LoVo (cell line): ENCODE measurements at regions not wholly inside any gene's neighbourhood (a gene's known extent, or its start where the extent isn't known, plus 50 kb on each side); places are given as distances from the start of the nearest gene placed in this dataset.

Source experiments
- DNase-seq: peaks from one replicate; pipeline ENCODE4 v3.0.0-alpha.2; 2016; ENCODE audit warnings: low spot score

DNA sequence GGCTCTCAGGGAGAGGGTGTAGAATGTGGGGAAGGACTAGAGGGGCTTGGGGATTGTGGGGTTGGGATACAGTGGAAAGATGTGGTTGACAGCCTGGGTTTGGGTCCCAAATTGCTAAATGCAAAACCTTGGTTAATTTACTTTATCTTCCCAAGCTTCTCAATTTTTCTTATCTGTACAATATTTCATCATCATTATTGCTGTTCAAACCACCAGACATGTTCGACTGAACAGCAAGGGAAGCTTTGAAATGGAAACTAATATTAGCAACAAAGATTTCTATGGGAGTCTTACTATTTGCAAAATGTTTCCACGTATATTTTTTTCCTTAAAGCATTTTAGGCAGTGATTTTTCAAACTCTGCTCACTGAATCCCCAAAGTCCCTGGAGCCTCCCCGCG lies 67.0 kb upstream of the KAZN start:
- DNase-seq: no peak

DNA sequence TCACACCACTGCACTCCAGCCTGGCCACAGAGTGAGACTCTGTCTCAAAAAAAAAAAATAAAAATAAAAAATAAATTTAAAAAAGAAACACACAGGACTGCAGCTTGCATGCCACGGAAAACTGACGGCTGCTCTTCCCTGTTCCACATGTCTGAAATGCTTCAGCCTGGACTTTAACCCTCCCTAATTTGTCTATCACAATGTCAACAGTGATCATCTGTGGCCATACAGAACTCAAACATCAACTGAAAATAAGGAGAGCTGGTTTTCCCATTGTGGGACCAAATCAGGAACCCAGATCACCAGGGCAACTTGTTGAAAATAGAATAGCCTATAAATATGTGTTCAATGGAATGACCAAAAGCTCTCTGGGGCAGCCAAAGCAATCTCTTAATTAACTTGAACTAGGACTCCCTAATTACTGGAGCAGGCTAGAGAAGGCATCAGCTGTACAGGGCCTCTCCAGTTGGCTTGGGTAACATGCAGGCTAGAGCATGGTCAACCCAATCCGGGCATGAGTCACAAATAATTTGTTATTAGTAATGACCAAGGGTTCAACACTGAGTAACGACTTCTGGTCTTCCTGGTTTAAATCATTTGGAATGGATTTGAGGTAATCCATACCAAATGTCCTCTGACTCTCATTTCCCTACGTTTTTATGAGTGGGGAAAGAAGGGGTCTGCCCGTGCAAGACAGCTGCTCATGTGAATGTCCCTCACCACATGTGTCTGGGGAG lies 62.7 kb upstream of the KAZN start:
- DNase-seq: no peak

DNA sequence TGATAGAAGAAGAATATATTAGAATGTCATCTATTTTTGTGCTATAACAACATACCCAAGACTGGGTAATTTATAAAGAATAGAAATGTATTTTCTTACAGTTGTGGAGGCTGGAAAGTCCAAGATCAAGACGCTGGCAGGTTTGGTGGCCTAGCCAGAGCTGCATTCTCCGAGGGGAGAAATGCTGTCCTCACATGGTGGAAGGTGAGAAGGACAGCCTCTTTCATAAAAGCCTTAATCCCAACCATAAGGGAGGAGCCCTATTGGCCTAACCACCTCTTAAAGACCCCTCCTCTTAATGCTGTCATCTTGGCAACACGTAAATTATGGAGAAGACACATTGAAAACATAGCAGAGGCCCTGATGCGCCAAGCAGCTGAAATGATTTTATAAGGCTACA lies 60.1 kb upstream of the KAZN start:
- no peak for DNase-seq

DNA sequence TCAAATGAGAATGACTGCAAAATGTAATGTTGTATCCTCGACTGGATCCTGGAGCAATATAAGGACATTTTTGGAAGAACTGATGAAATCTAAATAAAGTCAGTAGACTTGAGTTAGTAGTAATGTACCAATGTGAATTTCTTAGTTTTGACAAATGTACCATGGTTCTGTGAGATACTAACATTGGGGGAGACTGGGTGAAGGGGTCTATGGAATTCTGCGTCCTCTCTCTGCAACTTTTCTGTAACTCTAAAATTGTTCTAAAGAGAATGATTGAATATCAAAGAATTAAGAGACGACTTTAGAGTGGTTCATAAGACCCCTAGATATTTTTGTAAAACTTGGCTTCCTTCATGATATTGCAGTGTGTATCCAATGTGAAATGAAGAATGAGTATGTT lies 59.2 kb upstream of the KAZN start:
- no peak for DNase-seq

DNA sequence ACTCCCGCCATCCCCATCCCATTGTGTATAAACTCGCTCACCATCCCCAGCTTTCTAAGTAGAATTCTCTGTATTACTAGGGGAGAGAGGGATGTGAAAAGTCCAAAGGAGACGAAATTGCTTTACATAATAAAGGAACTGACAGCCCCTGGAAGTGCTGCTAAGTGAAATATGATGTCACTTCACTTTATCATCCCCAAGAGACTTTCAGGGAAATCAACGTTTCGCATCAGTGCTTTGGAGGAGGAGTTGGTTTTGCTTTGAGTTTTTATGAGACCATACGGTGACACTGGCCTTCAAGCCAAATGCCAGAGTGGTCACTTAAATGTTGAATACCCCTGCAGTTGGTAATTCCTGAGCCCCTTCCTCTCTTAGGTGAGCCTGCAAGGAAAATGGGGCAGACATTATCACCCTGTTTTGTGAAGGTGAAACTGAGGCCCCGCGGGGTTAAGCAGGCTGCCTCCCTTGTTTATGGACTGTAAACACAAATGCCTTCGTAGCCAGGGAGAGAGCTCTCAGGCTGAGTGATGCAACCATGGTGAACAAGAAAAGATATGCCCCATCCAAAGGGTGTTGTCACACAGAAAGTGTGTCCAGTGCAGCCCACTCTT lies 58.4 kb upstream of the KAZN start:
- DNase-seq: no peak

DNA sequence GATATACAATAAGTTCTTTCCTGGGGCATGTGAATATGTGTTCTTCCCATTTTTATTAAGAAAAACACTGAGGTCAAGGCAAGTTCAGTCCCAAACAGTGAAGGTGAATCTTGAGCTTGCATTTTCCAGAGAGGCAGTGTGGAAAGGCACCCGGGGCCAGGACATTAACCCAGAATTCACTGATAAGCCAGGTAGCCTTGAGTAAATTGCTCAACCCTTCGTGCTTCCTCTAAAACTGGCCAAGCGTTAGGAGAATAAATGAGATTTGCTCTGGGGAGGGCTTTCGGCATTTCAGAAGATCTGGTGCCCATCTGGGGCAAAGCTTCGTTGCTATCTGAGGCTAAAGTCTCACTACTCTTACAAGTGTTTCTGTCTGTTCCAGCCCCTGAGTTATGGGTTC lies 57.1 kb upstream of the KAZN start:
- no peak for DNase-seq

DNA sequence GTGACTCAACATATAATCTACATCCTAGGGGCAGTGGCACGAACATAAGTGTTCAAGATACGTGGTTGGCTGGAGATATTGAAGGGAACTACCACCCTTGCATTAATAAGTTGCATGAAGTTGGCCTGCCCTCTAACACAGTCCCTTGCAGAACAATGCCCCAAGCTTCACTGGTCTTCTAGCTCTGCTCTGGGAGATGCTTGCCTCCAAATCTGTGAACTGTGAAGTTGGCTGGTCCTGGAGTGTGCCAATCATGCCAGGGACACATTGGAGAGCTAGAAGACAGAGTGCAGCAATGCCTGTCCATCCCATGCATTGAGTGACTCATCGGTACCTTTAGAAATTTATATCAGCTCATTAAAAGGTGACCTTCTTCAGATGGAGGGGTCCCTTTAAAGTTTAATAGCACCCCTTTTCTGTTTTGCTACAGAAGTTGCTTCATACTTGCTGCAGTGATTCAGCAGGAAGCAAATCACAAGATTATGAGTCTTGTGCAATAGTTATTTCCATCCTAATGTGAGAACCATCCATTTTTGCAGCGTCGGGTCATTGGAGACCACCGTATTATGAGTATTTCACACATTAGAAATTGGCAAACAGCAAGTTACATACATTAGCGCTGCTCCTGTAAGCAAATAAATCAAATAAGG lies 55.2 kb upstream of the KAZN start:
- no peak for DNase-seq

DNA sequence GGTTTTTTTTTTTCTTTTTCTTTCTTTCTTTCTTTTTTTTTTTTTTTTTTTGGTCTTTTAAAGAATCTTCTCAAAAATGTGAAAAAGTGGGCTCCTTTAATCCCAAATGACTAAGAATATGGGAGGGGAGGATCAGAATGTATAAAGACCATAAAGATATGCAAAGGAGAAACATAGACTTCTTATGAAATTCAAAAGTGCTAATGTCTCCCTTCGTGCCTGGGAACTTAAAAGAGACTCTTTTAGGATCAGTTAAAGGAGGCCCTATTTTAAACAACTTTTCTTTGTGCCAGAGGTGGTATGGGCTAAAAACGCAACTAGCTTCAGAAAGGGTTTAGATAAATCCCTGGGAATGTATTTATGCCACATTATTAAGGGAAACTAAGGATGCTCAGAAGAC lies 54.2 kb upstream of the KAZN start:
- DNase-seq: no peak

DNA sequence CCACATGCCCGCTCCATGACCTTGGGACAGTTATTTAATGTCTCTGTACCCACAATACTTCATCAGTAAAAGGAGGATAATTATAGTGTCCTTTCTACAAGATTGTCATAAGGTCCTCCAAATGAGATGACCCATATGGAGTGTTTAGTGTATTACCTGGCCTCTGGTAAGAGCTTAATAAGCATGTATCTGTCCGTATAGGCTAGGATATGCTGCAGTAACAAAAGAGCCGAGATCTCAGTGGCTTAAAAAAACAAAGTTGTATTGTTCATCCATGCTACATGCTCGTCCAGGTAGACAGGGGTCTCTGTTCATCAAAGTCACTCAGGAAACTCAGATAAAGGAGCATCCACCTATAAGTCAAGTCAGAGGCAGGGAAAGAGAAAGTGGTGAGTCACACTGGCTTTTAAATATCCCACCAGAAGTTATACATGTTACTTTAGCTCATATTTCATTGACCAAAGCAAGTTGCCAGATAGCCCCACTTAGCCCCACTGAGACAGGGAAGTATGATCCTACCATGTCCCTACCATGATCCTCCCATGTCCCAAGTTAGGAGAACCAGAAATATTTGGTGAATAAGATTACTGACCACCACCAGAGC lies 53.0 kb upstream of the KAZN start:
- no peak for DNase-seq

DNA sequence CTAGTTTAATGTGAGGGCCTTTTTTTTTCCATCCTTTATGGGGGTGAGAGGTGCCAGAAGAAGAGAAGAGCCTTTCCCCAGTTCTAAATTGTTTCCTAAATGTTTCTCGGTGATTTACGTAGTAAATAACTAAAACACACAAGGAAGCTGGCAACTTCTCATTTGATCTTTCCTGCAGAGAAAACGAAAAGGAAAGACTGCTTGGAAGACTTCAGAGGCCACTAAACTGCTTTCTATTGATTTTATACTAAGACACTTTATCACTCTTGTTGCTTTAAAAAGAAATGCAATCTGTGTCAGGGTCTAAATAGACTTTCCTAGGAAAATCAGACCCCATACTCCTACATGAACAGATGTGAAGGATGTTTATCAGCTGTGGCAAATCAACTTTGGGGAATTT lies 52.1 kb upstream of the KAZN start:
- no peak for DNase-seq
